HG03060 (cell line): ENCODE measurements at regions not wholly inside any gene's neighbourhood (a gene's known extent, or its start where the extent isn't known, plus 50 kb on each side); places are given as distances from the start of the nearest gene placed in this dataset.

Experiments
- ATAC-seq: cut with Tn5 transposase; IDR thresholded peaks from one replicate; pipeline ENCODE4 v1.9.1; 2021; ENCODE audit warnings: low read depth, moderate number of reproducible peaks; ENCODE audit not compliant: unreplicated experiment

GRCh38 chr4:133493776-133494175 lies 344.7 kb downstream of the PCDH10 start:
- ATAC-seq, result no peak

DNA sequence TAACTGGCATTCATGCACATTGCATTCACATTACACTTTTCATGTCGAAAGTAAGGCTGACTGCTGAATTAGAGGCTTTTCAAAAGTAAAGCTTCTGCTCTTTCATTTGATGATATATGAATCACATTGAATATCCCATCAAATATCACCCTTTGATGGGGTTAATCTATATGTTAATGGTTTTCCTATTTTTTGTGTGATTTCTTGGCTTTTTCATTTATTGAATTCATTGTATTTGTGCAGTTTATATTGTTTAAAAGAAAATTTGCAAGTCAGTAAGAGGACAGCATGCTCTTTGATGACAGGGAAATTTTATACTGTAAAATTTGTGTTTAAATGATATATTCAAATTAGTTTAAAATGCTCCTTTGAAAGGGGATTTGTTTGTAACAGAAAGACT lies 344.1 kb downstream of the PCDH10 start:
- no peak for ATAC-seq

GRCh38 chr4:133484287-133484686 lies 335.2 kb downstream of the PCDH10 start:
- ATAC-seq, result no peak

GRCh38 chr4:133483600-133484246 lies 334.6 kb downstream of the PCDH10 start:
- no peak for ATAC-seq

- ATAC-seq, result no peak
These were observed 327.0 kb downstream of the PCDH10 start for GRCh38 chr4:133476063-133476462.

GRCh38 chr4:133474501-133474900 lies 325.4 kb downstream of the PCDH10 start:
- ATAC-seq, result no peak

- no peak for ATAC-seq
These were observed 323.1 kb downstream of the PCDH10 start for GRCh38 chr4:133472244-133472643.

- ATAC-seq, result no peak
These were observed 318.3 kb downstream of the PCDH10 start for GRCh38 chr4:133467290-133467947.

DNA sequence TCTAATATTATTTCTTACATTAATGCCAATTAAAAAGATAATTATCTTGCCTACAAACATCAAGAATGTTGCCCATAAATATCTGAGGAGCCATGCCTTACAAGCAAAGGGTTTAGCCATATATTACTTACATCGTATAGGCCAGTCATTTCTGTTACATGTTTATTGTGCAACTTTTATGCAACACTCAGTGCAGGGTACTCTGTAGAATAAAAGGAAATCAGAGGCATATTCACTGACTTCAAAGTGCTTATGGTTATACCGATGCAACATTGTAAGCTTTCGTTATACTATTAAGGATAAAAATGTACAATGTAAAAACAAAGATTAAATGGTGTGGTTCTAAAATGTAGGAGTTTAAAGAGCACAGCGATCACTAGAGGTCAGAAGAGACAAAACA lies 315.9 kb downstream of the PCDH10 start:
- no peak for ATAC-seq

GRCh38 chr4:133464311-133464710 lies 315.2 kb downstream of the PCDH10 start:
- ATAC-seq, result no peak

DNA sequence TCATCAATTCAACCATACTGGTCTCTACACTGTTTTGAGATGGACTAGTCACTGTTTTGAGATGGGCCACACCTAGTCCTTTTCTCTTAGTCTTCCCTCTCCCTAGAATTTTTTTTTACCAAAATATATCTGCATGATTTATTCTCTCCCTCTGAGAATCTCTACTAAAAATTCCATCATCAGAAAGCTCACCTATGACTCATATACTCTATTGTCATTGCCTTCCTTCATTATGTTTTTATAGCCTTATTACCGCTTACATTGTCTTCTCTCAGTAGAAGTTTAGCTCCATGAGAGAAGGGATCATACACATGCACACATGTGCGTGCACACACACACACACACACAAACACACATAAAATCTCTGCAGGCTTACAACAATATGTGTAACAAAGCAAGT lies 303.6 kb downstream of the PCDH10 start:
- no peak for ATAC-seq

GRCh38 chr4:133450813-133451212 lies 301.7 kb downstream of the PCDH10 start:
- ATAC-seq, result no peak

DNA sequence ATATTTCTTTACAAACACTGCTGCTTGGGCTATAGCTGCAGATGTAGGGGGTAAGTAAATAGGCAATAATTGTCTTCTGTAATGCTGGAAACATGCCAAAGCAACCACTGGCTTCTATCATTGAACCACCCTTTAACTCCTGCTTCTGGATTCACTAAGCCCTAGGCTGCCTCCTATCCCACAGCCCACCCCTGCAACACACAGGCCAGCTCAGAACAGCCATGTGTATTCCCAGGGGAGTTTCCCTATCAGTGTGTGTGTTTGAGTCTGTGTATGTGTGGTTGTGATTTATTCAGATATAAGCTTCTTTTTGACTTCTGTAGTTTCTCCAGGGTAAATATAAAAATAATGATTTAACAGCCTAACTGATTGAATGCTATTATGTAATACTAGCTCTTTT lies 291.3 kb downstream of the PCDH10 start:
- no peak for ATAC-seq

GRCh38 chr4:133439830-133440229 lies 290.7 kb downstream of the PCDH10 start:
- ATAC-seq, result no peak

DNA sequence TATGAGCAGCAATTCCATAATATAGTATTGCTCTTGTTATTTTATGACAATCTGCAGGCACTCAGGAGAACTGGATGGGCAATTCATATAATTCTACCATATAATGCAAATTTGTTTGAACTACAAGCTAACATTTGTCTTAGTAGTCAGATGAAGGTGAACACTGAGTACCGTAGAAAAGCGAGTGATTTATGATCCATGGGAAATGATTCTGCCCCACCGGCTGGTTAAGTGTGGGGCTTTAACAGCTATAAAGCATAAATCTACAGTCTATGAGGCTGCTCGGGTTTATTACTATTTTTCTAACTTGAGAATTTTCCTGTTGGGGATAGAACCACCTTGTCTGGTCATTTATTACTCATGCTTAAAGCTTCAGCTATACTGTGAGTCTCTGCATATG lies 275.5 kb downstream of the PCDH10 start:
- no peak for ATAC-seq

GRCh38 chr4:133403913-133404312 lies 254.8 kb downstream of the PCDH10 start:
- no peak for ATAC-seq

DNA sequence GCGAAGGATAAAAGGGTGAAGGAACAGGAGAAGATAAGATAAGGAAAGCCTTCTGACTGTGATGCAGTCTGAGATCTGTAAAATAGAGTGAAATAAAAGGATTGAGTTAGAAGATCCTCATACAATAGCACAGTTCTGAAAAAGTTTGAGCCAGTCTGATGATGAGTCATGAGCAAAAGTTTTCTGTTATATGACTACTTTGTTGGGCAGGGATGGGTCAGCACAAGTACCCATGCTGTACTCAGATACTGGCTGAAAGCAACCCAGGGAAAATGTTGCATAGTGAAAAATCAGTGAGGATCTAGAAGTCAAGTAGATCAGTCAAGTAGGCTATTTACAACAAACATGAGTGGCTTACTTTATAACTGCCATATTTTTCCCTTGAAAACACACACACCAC lies 253.5 kb downstream of the PCDH10 start:
- ATAC-seq, result no peak

GRCh38 chr4:133394971-133395627 lies 246.0 kb downstream of the PCDH10 start:
- ATAC-seq, result no peak

DNA sequence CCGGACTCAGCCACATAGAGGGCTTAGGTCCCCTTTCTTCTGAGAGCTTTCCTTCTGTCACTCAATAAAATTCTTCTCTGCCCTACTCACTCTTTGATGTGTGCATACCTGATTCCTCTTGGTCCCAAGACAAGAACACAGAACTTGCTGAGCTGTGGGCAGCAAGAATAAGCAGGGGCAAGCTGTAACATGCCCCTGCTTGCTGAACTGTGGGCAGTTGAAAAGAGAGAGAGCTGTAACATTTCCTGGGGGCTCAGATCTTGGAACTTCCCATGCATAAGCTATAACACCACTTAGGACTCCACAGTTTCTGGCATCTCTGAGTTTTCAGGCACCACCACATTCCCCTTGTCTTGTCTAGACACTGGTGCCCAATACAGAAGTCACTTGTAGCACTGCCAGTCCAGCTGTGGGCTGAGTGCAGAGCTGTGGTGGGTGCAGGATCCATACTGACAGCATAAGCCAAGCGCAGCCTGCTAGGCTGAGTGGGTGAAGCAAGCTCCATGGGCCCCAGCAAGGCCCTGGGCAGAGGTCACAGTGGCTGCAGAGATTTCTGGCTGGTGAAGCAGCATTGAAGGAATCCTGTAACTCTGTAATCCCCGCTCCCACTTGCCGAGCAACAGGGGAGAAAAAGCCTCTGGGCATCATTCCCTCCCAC lies 241.2 kb downstream of the PCDH10 start:
- no peak for ATAC-seq

DNA sequence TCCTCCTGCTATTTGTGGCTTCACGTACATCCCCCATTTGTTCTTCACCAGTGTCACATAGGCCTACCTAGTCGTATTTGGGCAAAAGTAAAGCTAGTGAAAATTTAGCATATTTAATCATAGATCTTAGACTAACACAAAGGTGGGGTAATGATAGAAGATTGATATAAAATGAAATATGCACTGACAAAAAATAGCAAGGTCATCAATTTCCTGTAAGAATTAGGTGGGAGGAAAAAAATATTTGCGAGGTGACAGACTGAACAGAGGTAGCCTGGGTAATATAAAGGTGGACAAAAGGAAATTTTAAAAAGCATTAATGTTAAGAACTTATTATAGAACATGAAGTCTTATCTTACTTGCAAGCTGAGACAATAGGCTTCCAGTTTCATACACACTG lies 239.9 kb downstream of the PCDH10 start:
- no peak for ATAC-seq

- no peak for ATAC-seq
These were observed 236.3 kb downstream of the PCDH10 start for GRCh38 chr4:133385161-133385954.
